GM18498 (cell line): ENCODE measurements at regions not wholly inside any gene's neighbourhood (a gene's known extent, or its start where the extent isn't known, plus 50 kb on each side); places are given as distances from the start of the nearest gene placed in this dataset.

Experiments
- ATAC-seq: cut with Tn5 transposase; IDR thresholded peaks from one replicate; pipeline ENCODE4 v1.9.1; 2021; ENCODE audit warnings: mild to moderate bottlenecking, moderate library complexity; ENCODE audit not compliant: unreplicated experiment

GRCh38 chr6:9540534-9541126 lies 874.2 kb downstream of the TFAP2A start:
- peak; percentile 55 for ATAC-seq

- ATAC-seq, result no peak
Observed at GRCh38 chr6:9540126-9540525, 874.7 kb downstream of the TFAP2A start.

GRCh38 chr6:9539231-9539755 lies 875.6 kb downstream of the TFAP2A start:
- ATAC-seq, result no peak

- ATAC-seq, result no peak
Observed at GRCh38 chr6:9537381-9537780, 877.5 kb downstream of the TFAP2A start.

- ATAC-seq, result no peak
Observed at GRCh38 chr6:9535106-9535505, 879.8 kb downstream of the TFAP2A start.

GRCh38 chr6:9532621-9533557 lies 882.0 kb downstream of the TFAP2A start:
- ATAC-seq, result no peak

- ATAC-seq, result no peak
Observed at GRCh38 chr6:9527679-9528286, 887.1 kb downstream of the TFAP2A start.

- ATAC-seq, result no peak
Observed at GRCh38 chr6:9523462-9523861, 891.4 kb downstream of the TFAP2A start.

GRCh38 chr6:9522101-9522500 lies 892.8 kb downstream of the TFAP2A start:
- no peak for ATAC-seq

GRCh38 chr6:9521152-9521530 lies 893.7 kb downstream of the TFAP2A start:
- ATAC-seq, result no peak

GRCh38 chr6:9520417-9521151 lies 894.3 kb downstream of the TFAP2A start:
- no peak for ATAC-seq

GRCh38 chr6:9518431-9518830 lies 896.4 kb downstream of the TFAP2A start:
- ATAC-seq, result no peak

GRCh38 chr6:9517806-9518205 lies 897.1 kb downstream of the TFAP2A start:
- ATAC-seq, result no peak

- ATAC-seq, result no peak
Observed at GRCh38 chr6:9515633-9516606, 899.0 kb downstream of the TFAP2A start.

GRCh38 chr6:9514146-9514545 lies 900.7 kb downstream of the TFAP2A start:
- no peak for ATAC-seq

GRCh38 chr6:9511157-9511556 lies 903.7 kb downstream of the TFAP2A start:
- no peak for ATAC-seq

- no peak for ATAC-seq
Observed at GRCh38 chr6:9507136-9507895, 907.6 kb downstream of the TFAP2A start.

- ATAC-seq, result no peak
Observed at GRCh38 chr6:9504191-9504590, 910.7 kb downstream of the TFAP2A start.

- no peak for ATAC-seq
Observed at GRCh38 chr6:9503111-9503761, 911.6 kb downstream of the TFAP2A start.
